GM10266 (cell line): ENCODE measurements at regions not wholly inside any gene's neighbourhood (a gene's known extent, or its start where the extent isn't known, plus 50 kb on each side); places are given as distances from the start of the nearest gene placed in this dataset.

Source experiments
- DNase-seq: peaks from one replicate; pipeline ENCODE4 v3.0.0; 2012; ENCODE audit errors: extremely low spot score
- CTCF ChIP-seq: IDR thresholded peaks from 2 replicates; pipeline ENCODE4 v1.5.1; 2012; ENCODE audit warnings: mild to moderate bottlenecking, low read depth; ENCODE audit not compliant: control insufficient read depth, insufficient read depth; ENCODE audit errors: missing control alignments

GRCh38 chr5:82560561-82560960, 282.4 kb upstream of the RPS23 start:
- no peak for DNase-seq
- TF ChIP-seq CTCF, result no peak

GRCh38 chr5:82551840-82552385, 273.8 kb upstream of the RPS23 start:
- no peak for TF ChIP-seq CTCF
- DNase-seq, result no peak

GRCh38 chr5:82551192-82551591, 273.0 kb upstream of the RPS23 start:
- DNase-seq, result no peak
- no peak for TF ChIP-seq CTCF

- TF ChIP-seq CTCF, result no peak
- DNase-seq, result no peak
These were observed 271.1 kb upstream of the RPS23 start for GRCh38 chr5:82549263-82549662.

- DNase-seq, result no peak
- TF ChIP-seq CTCF, result no peak
These were observed 265.9 kb upstream of the RPS23 start for GRCh38 chr5:82544004-82544403.

- TF ChIP-seq CTCF, result no peak
These were observed 262.1 kb upstream of the RPS23 start for GRCh38 chr5:82540301-82540700.

GRCh38 chr5:82538339-82539034, 260.3 kb upstream of the RPS23 start:
- no peak for TF ChIP-seq CTCF
- no peak for DNase-seq

More at GRCh38 chr5:82540301-82540700, 262.1 kb upstream of the RPS23 start:
- no peak for DNase-seq
